Liver (tissue), 8 donors: ENCODE measurements at regions not wholly inside any gene's neighbourhood (a gene's known extent, or its start where the extent isn't known, plus 50 kb on each side); places are given as distances from the start of the nearest gene placed in this dataset.

Experiments
- DNase-seq: peaks from one replicate; pipeline ENCODE4 v3.0.0-alpha.2; 2017; ENCODE audit warnings: low spot score
- H3K27ac ChIP-seq, 2 donors: one replicate each; pipeline ENCODE4 v1.7.0; 2013; ENCODE audit warnings: inconsistent platforms in 2 of 2, low read length in 2 of 2, control low read depth in 1 of 2, low read depth in 1 of 2, mild to moderate bottlenecking in 1 of 2
- H3K27me3 ChIP-seq, 4 donors: one replicate each; pipeline versions ENCODE4 v1.6.1 to v1.7.0; 2013; ENCODE audit warnings: low read length in 3 of 4, inconsistent platforms in 1 of 4, mild to moderate bottlenecking in 1 of 4, moderate library complexity in 1 of 4; ENCODE audit not compliant: control insufficient read depth in 4 of 4, insufficient read depth in 4 of 4
- H3K36me3 ChIP-seq, 4 donors: one replicate each; pipeline versions ENCODE4 v1.6.1 to v1.7.0; 2013; ENCODE audit warnings: low read length in 3 of 4, mild to moderate bottlenecking in 3 of 4, low read depth in 1 of 4, moderate library complexity in 1 of 4; ENCODE audit not compliant: control insufficient read depth in 4 of 4, insufficient read depth in 3 of 4
- H3K4me1 ChIP-seq, 4 donors: one replicate each; pipeline versions ENCODE4 v1.6.1 to v1.7.0; 2013; ENCODE audit warnings: low read length in 3 of 4, mild to moderate bottlenecking in 3 of 4, moderate library complexity in 1 of 4; ENCODE audit not compliant: control insufficient read depth in 4 of 4, insufficient read depth in 4 of 4
- H3K4me3 ChIP-seq, 3 donors: one replicate each; pipeline versions ENCODE4 v1.6.1 to v1.7.0; 2013; ENCODE audit warnings: low read length in 3 of 3, control low read depth in 1 of 3, low read depth in 1 of 3, mild to moderate bottlenecking in 1 of 3
- H3K9ac ChIP-seq, 2 donors: one replicate each; pipeline ENCODE4 v1.7.0; 2013; ENCODE audit warnings: low read length in 2 of 2, mild to moderate bottlenecking in 2 of 2, moderate library complexity in 2 of 2, control low read depth in 1 of 2, low read depth in 1 of 2
- H3K9me3 ChIP-seq, 4 donors: one replicate each; pipeline versions ENCODE4 v1.6.1 to v1.7.0; 2013; ENCODE audit warnings: low read length in 3 of 4; ENCODE audit not compliant: control insufficient read depth in 4 of 4
- EGR1 ChIP-seq, 2 donors: IDR thresholded peaks; 2 replicates each; pipeline ENCODE4 v1.6.1; 2016 to 2018; ENCODE audit warnings: antibody characterized with exemption in 2 of 2, low read depth in 2 of 2
- FOXA1 ChIP-seq: IDR thresholded peaks from 2 replicates; pipeline ENCODE4 v1.6.1; 2016; ENCODE audit warnings: antibody characterized with exemption
- GABPA ChIP-seq, 2 donors: IDR thresholded peaks in 1 of 2; conservative IDR thresholded peaks in 1 of 2; 2 replicates each; pipeline ENCODE4 v1.6.1; 2016; ENCODE audit warnings: antibody characterized with exemption in 2 of 2, mild to moderate bottlenecking in 1 of 2, moderate library complexity in 1 of 2
- HNF4A ChIP-seq, 2 donors: conservative IDR thresholded peaks; 2 replicates each; pipeline ENCODE4 v1.6.1; 2016; ENCODE audit warnings: antibody characterized with exemption in 2 of 2, mild to moderate bottlenecking in 2 of 2
- HNF4G ChIP-seq: IDR thresholded peaks from 2 replicates; pipeline ENCODE4 v1.6.1; 2016; ENCODE audit warnings: antibody characterized with exemption
- JUND ChIP-seq, 2 donors: IDR thresholded peaks; 2 replicates each; pipeline ENCODE4 v1.6.1; 2016; ENCODE audit warnings: antibody characterized with exemption in 2 of 2
- NR2F2 ChIP-seq: IDR thresholded peaks from 2 replicates; pipeline ENCODE4 v1.6.1; 2016; ENCODE audit warnings: antibody characterized with exemption
- RAD21 ChIP-seq, 2 donors: IDR thresholded peaks; 2 replicates each; pipeline ENCODE4 v1.6.1; 2016; ENCODE audit warnings: antibody characterized with exemption in 2 of 2, mild to moderate bottlenecking in 2 of 2
- RXRA ChIP-seq, 2 donors: IDR thresholded peaks; 2 replicates each; pipeline ENCODE4 v1.6.1; 2017 to 2018; ENCODE audit warnings: antibody characterized with exemption in 2 of 2, mild to moderate bottlenecking in 1 of 2
- TAF1 ChIP-seq: conservative IDR thresholded peaks from 2 replicates; pipeline ENCODE4 v1.6.1; 2016; ENCODE audit warnings: antibody characterized with exemption, mild to moderate bottlenecking
- YY1 ChIP-seq: IDR thresholded peaks from 2 replicates; pipeline ENCODE4 v1.6.1; 2016; ENCODE audit warnings: antibody characterized with exemption, mild to moderate bottlenecking
- WGBS: extraction: QIAGEN DNeasy Blood & Tissue Kit; methylation state at CpG from one replicate; pipeline ENCODE4 v1.1.7; 2013; 5-methylcytosine and 5-hydroxymethylcytosine counted together
- TF ChIP-seq, protein P1 (sequence below): IDR thresholded peaks from 2 replicates; pipeline ENCODE4 v1.6.1; 2016; ENCODE audit warnings: antibody characterized with exemption
- TF ChIP-seq, protein P2 (sequence below): IDR thresholded peaks from 2 replicates; pipeline ENCODE4 v1.6.1; 2016; ENCODE audit warnings: antibody characterized with exemption
- TF ChIP-seq, protein P3 (sequence below): fragments of 150-350 bp; IDR thresholded peaks from 2 replicates; pipeline ENCODE4 v1.5.1; 2017; ENCODE audit warnings: improper control_type of control experiment, low read depth, low read length; ENCODE audit not compliant: missing input control
- TF ChIP-seq, protein P4 (sequence below): IDR thresholded peaks from 2 replicates; pipeline ENCODE4 v1.6.1; 2016; ENCODE audit warnings: antibody characterized with exemption
- TF ChIP-seq, protein P5 (sequence below): IDR thresholded peaks from 2 replicates; pipeline ENCODE4 v1.6.1; 2016; ENCODE audit warnings: antibody characterized with exemption, mild to moderate bottlenecking
- donor health status: healthy.
- donor health status: healthy.
- donor health status: healthy.
- donor health status: healthy.
- donor health status: healthy.

DNA sequence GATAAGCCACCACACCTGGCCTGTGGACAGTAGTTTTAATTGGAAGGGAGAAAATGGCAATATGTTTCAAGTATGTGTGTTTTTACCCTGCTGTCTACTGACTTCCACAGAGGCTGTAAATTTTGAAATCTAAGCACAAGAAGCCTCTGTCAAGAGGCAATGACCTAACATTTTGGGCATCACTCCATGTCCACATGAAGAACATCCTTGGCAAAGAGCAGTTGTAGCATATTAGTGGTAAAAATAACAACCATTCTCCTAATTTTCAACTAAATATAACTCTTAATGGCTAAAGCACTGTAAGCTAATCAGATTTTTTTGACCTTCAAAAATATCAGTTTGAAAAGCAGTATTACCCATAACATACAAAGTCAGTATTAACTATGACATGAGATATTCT lies 100.3 kb upstream of the APC start:
- Histone ChIP-seq H3K4me1 (peaks cover 0 to 49% (median 34%) of the 10 kb centered on the region in 4 donors), H3K36me3 (no peaks in the 10 kb centered on the region), H3K9me3 (peaks cover 0 to 2% (median 0%) of the 10 kb centered on the region in 4 donors), H3K9ac (no peak overlapping the region), H3K4me3 (no peak overlapping the region), H3K27ac (no peak overlapping the region), H3K27me3 (no peaks in the 10 kb centered on the region)
- TF ChIP-seq RXRA (IDR thresholded peaks at IDR 0.05) = peak in 1 of 2 donors; percentile 6
- TF ChIP-seq FOXA1 = no peak
- no peak for DNase-seq

DNA sequence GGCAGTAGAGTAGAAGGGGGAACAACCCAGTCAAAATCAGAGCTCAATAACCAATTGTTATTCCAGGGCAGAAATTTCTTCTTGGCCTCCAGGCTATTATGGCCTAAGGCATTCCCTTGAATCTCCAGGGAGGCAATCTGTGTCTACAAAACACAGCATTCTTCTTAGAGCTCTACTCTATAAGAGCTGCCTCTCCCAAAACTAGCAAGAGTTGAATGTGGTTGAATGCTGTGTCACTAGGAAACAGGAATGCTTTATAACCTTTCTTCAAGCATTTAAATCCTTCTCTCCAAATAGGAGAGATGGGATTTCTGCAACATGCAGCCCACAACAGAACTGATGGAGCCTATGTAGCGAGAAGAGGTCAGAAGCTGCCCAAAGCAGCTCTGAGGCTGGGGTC lies 97.1 kb upstream of the APC start:
- Histone ChIP-seq H3K9ac (no peak overlapping the region), H3K27ac (no peak overlapping the region), H3K4me3 (no peak overlapping the region), H3K27me3 (no peaks in the 10 kb centered on the region), H3K4me1 (peaks cover 0 to 23% (median 20%) of the 10 kb centered on the region in 4 donors), H3K9me3 (no peaks in the 10 kb centered on the region), H3K36me3 (no peaks in the 10 kb centered on the region)
- TF ChIP-seq GABPA (IDR thresholded peaks at IDR 0.05 in 1 of 2, conservative IDR thresholded peaks at IDR 0.05 in 1 of 2) (no peak), TAF1 (no peak), NR2F2 (no peak), EGR1 (IDR thresholded peaks at IDR 0.05; ENCODE audit: low read depth in 2 of 2) (no peak), HNF4A (conservative IDR thresholded peaks at IDR 0.05) (no peak), RAD21 (IDR thresholded peaks at IDR 0.05) (no peak), YY1 (no peak), JUND (IDR thresholded peaks at IDR 0.05) (no peak), FOXA1 (no peak), RXRA (IDR thresholded peaks at IDR 0.05) (no peak)
- TF ChIP-seq, protein P1, sequence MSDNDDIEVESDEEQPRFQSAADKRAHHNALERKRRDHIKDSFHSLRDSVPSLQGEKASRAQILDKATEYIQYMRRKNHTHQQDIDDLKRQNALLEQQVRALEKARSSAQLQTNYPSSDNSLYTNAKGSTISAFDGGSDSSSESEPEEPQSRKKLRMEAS = no peak
- TF ChIP-seq, protein P2, sequence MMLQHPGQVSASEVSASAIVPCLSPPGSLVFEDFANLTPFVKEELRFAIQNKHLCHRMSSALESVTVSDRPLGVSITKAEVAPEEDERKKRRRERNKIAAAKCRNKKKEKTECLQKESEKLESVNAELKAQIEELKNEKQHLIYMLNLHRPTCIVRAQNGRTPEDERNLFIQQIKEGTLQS = no peak
- TF ChIP-seq, protein P3, sequence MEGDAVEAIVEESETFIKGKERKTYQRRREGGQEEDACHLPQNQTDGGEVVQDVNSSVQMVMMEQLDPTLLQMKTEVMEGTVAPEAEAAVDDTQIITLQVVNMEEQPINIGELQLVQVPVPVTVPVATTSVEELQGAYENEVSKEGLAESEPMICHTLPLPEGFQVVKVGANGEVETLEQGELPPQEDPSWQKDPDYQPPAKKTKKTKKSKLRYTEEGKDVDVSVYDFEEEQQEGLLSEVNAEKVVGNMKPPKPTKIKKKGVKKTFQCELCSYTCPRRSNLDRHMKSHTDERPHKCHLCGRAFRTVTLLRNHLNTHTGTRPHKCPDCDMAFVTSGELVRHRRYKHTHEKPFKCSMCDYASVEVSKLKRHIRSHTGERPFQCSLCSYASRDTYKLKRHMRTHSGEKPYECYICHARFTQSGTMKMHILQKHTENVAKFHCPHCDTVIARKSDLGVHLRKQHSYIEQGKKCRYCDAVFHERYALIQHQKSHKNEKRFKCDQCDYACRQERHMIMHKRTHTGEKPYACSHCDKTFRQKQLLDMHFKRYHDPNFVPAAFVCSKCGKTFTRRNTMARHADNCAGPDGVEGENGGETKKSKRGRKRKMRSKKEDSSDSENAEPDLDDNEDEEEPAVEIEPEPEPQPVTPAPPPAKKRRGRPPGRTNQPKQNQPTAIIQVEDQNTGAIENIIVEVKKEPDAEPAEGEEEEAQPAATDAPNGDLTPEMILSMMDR = no peak
- DNase-seq = no peak
- 80% methylated on average over 1 of the region's 1 CpG for WGBS

DNA sequence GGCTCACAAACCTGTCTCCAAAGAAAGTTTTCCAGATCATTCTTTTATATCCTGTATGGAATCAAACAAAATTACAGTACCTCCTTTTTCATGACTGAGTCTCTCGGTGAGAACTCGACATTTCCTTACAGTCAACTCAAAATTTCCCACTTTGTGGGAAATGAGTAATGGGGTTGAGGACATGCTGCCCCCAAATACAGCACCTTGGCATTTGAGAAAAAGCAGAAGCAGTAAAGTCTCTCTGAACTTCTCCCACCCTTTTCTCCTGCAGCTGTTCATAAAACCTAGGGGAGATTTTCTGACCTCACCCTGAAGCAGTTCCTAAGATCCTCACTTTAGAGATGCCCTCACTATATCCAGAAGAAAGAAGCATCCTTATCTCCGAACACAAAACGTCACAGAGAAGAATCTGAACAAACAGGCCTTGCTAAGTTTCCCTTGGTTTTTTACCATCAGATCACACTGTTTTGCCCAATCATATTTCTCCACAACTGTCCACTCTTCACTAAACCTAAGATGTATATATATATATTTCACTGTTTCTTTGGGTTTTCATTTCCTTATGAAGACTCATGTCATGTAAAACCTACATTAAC lies 96.1 kb upstream of the APC start:
- H3K9ac ChIP-seq = no peak overlapping the region
- TF ChIP-seq HNF4G = no peak
- TF ChIP-seq, protein P3 = no peak
- TF ChIP-seq, protein P4, sequence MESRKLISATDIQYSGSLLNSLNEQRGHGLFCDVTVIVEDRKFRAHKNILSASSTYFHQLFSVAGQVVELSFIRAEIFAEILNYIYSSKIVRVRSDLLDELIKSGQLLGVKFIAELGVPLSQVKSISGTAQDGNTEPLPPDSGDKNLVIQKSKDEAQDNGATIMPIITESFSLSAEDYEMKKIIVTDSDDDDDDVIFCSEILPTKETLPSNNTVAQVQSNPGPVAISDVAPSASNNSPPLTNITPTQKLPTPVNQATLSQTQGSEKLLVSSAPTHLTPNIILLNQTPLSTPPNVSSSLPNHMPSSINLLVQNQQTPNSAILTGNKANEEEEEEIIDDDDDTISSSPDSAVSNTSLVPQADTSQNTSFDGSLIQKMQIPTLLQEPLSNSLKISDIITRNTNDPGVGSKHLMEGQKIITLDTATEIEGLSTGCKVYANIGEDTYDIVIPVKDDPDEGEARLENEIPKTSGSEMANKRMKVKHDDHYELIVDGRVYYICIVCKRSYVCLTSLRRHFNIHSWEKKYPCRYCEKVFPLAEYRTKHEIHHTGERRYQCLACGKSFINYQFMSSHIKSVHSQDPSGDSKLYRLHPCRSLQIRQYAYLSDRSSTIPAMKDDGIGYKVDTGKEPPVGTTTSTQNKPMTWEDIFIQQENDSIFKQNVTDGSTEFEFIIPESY = no peak
- no peak for TF ChIP-seq TAF1
- TF ChIP-seq NR2F2 = no peak
- TF ChIP-seq, protein P2 = no peak
- TF ChIP-seq, protein P5, sequence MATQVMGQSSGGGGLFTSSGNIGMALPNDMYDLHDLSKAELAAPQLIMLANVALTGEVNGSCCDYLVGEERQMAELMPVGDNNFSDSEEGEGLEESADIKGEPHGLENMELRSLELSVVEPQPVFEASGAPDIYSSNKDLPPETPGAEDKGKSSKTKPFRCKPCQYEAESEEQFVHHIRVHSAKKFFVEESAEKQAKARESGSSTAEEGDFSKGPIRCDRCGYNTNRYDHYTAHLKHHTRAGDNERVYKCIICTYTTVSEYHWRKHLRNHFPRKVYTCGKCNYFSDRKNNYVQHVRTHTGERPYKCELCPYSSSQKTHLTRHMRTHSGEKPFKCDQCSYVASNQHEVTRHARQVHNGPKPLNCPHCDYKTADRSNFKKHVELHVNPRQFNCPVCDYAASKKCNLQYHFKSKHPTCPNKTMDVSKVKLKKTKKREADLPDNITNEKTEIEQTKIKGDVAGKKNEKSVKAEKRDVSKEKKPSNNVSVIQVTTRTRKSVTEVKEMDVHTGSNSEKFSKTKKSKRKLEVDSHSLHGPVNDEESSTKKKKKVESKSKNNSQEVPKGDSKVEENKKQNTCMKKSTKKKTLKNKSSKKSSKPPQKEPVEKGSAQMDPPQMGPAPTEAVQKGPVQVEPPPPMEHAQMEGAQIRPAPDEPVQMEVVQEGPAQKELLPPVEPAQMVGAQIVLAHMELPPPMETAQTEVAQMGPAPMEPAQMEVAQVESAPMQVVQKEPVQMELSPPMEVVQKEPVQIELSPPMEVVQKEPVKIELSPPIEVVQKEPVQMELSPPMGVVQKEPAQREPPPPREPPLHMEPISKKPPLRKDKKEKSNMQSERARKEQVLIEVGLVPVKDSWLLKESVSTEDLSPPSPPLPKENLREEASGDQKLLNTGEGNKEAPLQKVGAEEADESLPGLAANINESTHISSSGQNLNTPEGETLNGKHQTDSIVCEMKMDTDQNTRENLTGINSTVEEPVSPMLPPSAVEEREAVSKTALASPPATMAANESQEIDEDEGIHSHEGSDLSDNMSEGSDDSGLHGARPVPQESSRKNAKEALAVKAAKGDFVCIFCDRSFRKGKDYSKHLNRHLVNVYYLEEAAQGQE = no peak
- TF ChIP-seq JUND (IDR thresholded peaks at IDR 0.05) = no peak
- TF ChIP-seq YY1 = no peak
- no peak for TF ChIP-seq RAD21 (IDR thresholded peaks at IDR 0.05)
- TF ChIP-seq HNF4A (conservative IDR thresholded peaks at IDR 0.05) = no peak

More for the DNA sequence above, 96.1 kb upstream of the APC start:
- WGBS = 85% methylated on average over 4 of the region's 4 CpGs
- H3K4me1 ChIP-seq = peaks cover 0 to 12% (median 10%) of the 10 kb centered on the region in 4 donors
- H3K36me3 ChIP-seq = no peaks in the 10 kb centered on the region
- no peak for DNase-seq
- no peaks in the 10 kb centered on the region for H3K9me3 ChIP-seq
- no peaks in the 10 kb centered on the region for H3K27me3 ChIP-seq
- no peak overlapping the region for H3K4me3 ChIP-seq
- no peak overlapping the region for H3K27ac ChIP-seq
